Parathyroid adenoma (tissue), 2 donors: ENCODE measurements at regions not wholly inside any gene's neighbourhood (a gene's known extent, or its start where the extent isn't known, plus 50 kb on each side); places are given as distances from the start of the nearest gene placed in this dataset.

Source experiments
- H2AFZ ChIP-seq: fragments of 300-600 bp; sonication (generic); one replicate; pipeline ENCODE4 v1.7.0; 2017; ENCODE audit warnings: antibody characterized with exemption, mild to moderate bottlenecking
- H3K27ac ChIP-seq: fragments of 300-600 bp; sonication (generic); one replicate; pipeline ENCODE4 v1.7.0; 2017
- H3K27me3 ChIP-seq: fragments of 300-600 bp; sonication (generic); one replicate; pipeline ENCODE4 v1.7.0; 2017; ENCODE audit warnings: low read length; ENCODE audit not compliant: control insufficient read depth, insufficient read depth
- H3K36me3 ChIP-seq: fragments of 300-600 bp; sonication (generic); one replicate; pipeline ENCODE4 v1.7.0; 2017; ENCODE audit warnings: low read length; ENCODE audit not compliant: control insufficient read depth, insufficient read depth
- H3K4me1 ChIP-seq: fragments of 300-600 bp; sonication (generic); one replicate; pipeline ENCODE4 v1.7.0; 2017; ENCODE audit warnings: control low read depth
- H3K4me2 ChIP-seq: fragments of 300-600 bp; sonication (generic); one replicate; pipeline ENCODE4 v1.7.0; 2017; ENCODE audit warnings: low read length
- H3K4me3 ChIP-seq: fragments of 300-600 bp; sonication (generic); one replicate; pipeline ENCODE4 v1.7.0; 2017; ENCODE audit warnings: low read depth, low read length
- H3K79me2 ChIP-seq: fragments of 300-600 bp; sonication (generic); one replicate; pipeline ENCODE4 v1.7.0; 2017; ENCODE audit warnings: control low read depth
- H3K9ac ChIP-seq: fragments of 300-600 bp; sonication (generic); one replicate; pipeline ENCODE4 v1.7.0; 2017; ENCODE audit warnings: mild to moderate bottlenecking
- H3K9me3 ChIP-seq: fragments of 300-600 bp; sonication (generic); one replicate; pipeline ENCODE4 v1.7.0; 2017; ENCODE audit warnings: low read length; ENCODE audit not compliant: control insufficient read depth
- CTCF ChIP-seq: fragments of 300-600 bp; sonication (generic); IDR thresholded peaks from one replicate; pipeline ENCODE4 v1.7.0; 2017; ENCODE audit warnings: antibody characterized with exemption, mild to moderate bottlenecking
- donor health status: primary hyperparathyroidism.

- Histone ChIP-seq H3K4me1 (no peaks in the 10 kb centered on the region), H3K36me3 (no peaks in the 10 kb centered on the region), H3K4me3 (no peak overlapping the region), H3K9ac (no peak overlapping the region), H3K79me2 (no peaks in the 10 kb centered on the region), H3K4me2 (no peak overlapping the region), H3K27me3 (no peaks in the 10 kb centered on the region), H3K9me3 (no peaks in the 10 kb centered on the region), H3K27ac (no peak overlapping the region), H2AFZ (no peak overlapping the region)
- no peak for TF ChIP-seq CTCF
These were observed 570.6 kb upstream of the CDH9 start for GRCh38 chr5:27608992-27609391.

GRCh38 chr5:27598576-27598975, 560.2 kb upstream of the CDH9 start:
- no peaks in the 10 kb centered on the region for H3K4me1 ChIP-seq
- H3K9ac ChIP-seq = no peak overlapping the region
- H3K27ac ChIP-seq = no peak overlapping the region
- no peaks in the 10 kb centered on the region for H3K36me3 ChIP-seq
- no peaks in the 10 kb centered on the region for H3K27me3 ChIP-seq
- H3K79me2 ChIP-seq = no peaks in the 10 kb centered on the region
- H3K4me2 ChIP-seq = no peak overlapping the region
- H3K4me3 ChIP-seq = no peak overlapping the region
- TF ChIP-seq CTCF = no peak
- H2AFZ ChIP-seq = no peak overlapping the region
- no peaks in the 10 kb centered on the region for H3K9me3 ChIP-seq

- no peak overlapping the region for H2AFZ ChIP-seq
- H3K36me3 ChIP-seq = no peaks in the 10 kb centered on the region
- no peaks in the 10 kb centered on the region for H3K27me3 ChIP-seq
- no peak overlapping the region for H3K4me3 ChIP-seq
- no peak for TF ChIP-seq CTCF
- H3K9me3 ChIP-seq = no peaks in the 10 kb centered on the region
- H3K9ac ChIP-seq = no peak overlapping the region
- H3K79me2 ChIP-seq = no peaks in the 10 kb centered on the region
- H3K4me2 ChIP-seq = peak overlapping the region; percentile 16
- no peak overlapping the region for H3K27ac ChIP-seq
- H3K4me1 ChIP-seq = no peaks in the 10 kb centered on the region
These were observed 555.8 kb upstream of the CDH9 start for GRCh38 chr5:27594141-27594540.

- TF ChIP-seq CTCF = no peak
- Histone ChIP-seq H3K4me3 (no peak overlapping the region), H3K4me2 (no peak overlapping the region), H3K27ac (no peak overlapping the region), H3K9ac (no peak overlapping the region), H2AFZ (no peak overlapping the region), H3K9me3 (no peaks in the 10 kb centered on the region), H3K36me3 (no peaks in the 10 kb centered on the region), H3K79me2 (no peaks in the 10 kb centered on the region), H3K27me3 (no peaks in the 10 kb centered on the region), H3K4me1 (no peaks in the 10 kb centered on the region)
These were observed 553.8 kb upstream of the CDH9 start for GRCh38 chr5:27592231-27592630.

GRCh38 chr5:27590503-27590902, 552.1 kb upstream of the CDH9 start:
- H3K36me3 ChIP-seq = no peaks in the 10 kb centered on the region
- no peak overlapping the region for H3K4me2 ChIP-seq
- no peak overlapping the region for H3K4me3 ChIP-seq
- no peak overlapping the region for H2AFZ ChIP-seq
- no peaks in the 10 kb centered on the region for H3K4me1 ChIP-seq
- H3K27me3 ChIP-seq = no peaks in the 10 kb centered on the region
- no peak overlapping the region for H3K27ac ChIP-seq
- no peaks in the 10 kb centered on the region for H3K79me2 ChIP-seq
- no peak for TF ChIP-seq CTCF
- no peaks in the 10 kb centered on the region for H3K9me3 ChIP-seq
- H3K9ac ChIP-seq = no peak overlapping the region
